Left colon (tissue), 2 donors: ENCODE measurements at regions not wholly inside any gene's neighbourhood (a gene's known extent, or its start where the extent isn't known, plus 50 kb on each side); places are given as distances from the start of the nearest gene placed in this dataset.

Source experiments
- ATAC-seq: fragments of 200-7000 bp; cut with Tn5 transposase; one replicate; pipeline ENCODE4 v1.9.1; 2020; ENCODE audit warnings: mild to moderate bottlenecking, moderate library complexity
- DNase-seq, 2 donors: peaks; one replicate each; pipeline ENCODE4 v3.0.0-alpha.2; 2020
- intact Hi-C, 2 donors: fragments of 100-400 bp; cut with DNase I in 1 of 2; cut with micrococcal nuclease in 1 of 2; formaldehyde crosslinking; loops; one replicate each; pipeline versions ENCODE4 v1.11.2 to v1.14.0; 2022; cut with DNase I, micrococcal nuclease
- donor health status: DM: no; HTN: no; CAD: no.
- donor health status: DM: yes; HTN: yes; CAD: no.

- DNase-seq (peak in 1 of 2 donors; percentile 33), ATAC-seq (peak; percentile 60)
- intact Hi-C loops: no loop called here
Observed at GRCh38 chr4:78720994-78721677, 55.0 kb upstream of the BMP2K start.

DNA sequence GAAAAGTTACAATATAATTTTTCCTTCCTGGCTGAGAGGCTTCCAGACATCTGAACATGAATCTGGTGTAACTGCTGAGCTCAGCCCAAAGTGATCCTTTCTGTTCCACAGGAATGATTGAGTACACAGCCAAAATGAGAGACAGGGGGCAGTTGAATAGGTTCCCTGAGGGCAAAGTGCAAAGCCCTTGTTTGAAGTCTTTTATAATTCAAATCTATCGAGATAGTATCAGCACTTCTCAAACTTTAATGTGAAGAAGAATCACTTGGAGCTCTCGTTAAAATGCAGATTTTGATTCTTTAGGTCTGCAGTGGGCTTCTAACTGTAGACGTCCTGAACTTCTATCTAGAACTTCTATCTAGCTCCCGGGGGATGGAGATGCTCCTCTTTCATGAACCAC lies 54.4 kb upstream of the BMP2K start:
- no peak for ATAC-seq
- intact Hi-C loops: no loop called here
- no peak for DNase-seq

DNA sequence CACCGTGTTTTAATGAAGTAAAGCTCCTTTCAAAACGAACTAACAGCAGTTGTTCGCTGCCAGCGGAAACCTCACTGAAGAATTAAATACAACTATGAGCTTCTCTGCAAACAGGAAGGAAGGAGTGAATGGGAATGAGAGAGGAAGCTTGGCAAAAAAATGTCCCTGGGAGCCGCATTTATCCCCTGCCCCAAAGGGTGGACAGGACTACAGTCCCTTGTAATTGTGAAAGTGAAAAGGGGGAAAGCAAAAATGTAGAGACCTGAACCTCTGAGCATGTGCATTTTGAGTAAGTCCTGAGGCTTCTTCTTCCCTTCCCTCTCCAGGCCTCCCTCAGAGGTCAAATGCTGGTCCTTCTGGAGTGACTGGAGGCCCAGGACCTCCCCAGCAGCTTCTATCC lies 53.8 kb upstream of the BMP2K start:
- no peak for DNase-seq
- intact Hi-C loops: no loop called here
- ATAC-seq: no peak

DNA sequence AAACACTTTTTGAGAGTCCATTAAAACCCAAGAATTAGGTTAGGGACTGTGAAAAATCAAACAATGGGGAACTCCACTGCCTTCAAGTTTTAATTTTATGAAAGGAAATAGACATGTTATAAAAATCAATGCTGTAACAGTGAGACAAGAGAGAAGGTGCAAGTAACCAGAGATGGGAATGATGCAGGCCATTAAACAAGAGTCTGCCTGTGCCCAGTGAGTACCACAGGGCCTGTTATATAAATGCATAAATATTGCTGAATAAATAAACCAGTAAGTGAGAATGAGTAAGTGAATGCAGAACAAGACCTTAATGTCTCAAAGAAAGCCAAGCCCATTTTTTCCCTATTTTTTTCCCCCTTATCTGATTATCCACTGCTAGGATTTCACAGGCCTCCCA lies 53.3 kb upstream of the BMP2K start:
- intact Hi-C loops: no loop called here
- no peak for DNase-seq

More for the DNA sequence above, 53.3 kb upstream of the BMP2K start:
- no peak for ATAC-seq
